ENCODE measurements at regions not wholly inside any gene's neighbourhood (a gene's known extent, or its start where the extent isn't known, plus 50 kb on each side); places are given as distances from the start of the nearest gene placed in this dataset.

- no peak for TF ChIP-seq CTCF (conservative IDR thresholded peaks at IDR 0.05 in 1 of 2, IDR thresholded peaks at IDR 0.05 in 1 of 2; ENCODE audit: low read depth in 1 of 2, low read length in 2 of 2)
- TF ChIP-seq EZH2 (IDR thresholded peaks at IDR 0.05; ENCODE audit: low read length, missing control alignments): no peak
Measured at GRCh38 chr14:25358330-25358729, 308.4 kb upstream of the STXBP6 start.

All from fibroblast of lung (primary cell).